ENCODE measurements at regions not wholly inside any gene's neighbourhood (a gene's known extent, or its start where the extent isn't known, plus 50 kb on each side); places are given as distances from the start of the nearest gene placed in this dataset.

- TF ChIP-seq, protein P1, sequence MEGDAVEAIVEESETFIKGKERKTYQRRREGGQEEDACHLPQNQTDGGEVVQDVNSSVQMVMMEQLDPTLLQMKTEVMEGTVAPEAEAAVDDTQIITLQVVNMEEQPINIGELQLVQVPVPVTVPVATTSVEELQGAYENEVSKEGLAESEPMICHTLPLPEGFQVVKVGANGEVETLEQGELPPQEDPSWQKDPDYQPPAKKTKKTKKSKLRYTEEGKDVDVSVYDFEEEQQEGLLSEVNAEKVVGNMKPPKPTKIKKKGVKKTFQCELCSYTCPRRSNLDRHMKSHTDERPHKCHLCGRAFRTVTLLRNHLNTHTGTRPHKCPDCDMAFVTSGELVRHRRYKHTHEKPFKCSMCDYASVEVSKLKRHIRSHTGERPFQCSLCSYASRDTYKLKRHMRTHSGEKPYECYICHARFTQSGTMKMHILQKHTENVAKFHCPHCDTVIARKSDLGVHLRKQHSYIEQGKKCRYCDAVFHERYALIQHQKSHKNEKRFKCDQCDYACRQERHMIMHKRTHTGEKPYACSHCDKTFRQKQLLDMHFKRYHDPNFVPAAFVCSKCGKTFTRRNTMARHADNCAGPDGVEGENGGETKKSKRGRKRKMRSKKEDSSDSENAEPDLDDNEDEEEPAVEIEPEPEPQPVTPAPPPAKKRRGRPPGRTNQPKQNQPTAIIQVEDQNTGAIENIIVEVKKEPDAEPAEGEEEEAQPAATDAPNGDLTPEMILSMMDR (IDR thresholded peaks at IDR 0.05): no peak
- TF ChIP-seq POLR2A (IDR thresholded peaks at IDR 0.05): no peak
Observed at GRCh38 chr11:116513894-116514293, 258.9 kb downstream of the BUD13 start.
